ENCODE measurements at regions not wholly inside any gene's neighbourhood (a gene's known extent, or its start where the extent isn't known, plus 50 kb on each side); places are given as distances from the start of the nearest gene placed in this dataset.
"Not testable (repeated sequence)": the region's sequence is repeated elsewhere in the genome, so short reads cannot be mapped to it uniquely, and the experiment has no call there.

- Histone ChIP-seq H3K4me3 (no peak overlapping the region), H3K27me3 (replicated peaks; ENCODE audit: insufficient read depth) (no peaks in the 10 kb centered on the region; the same call in 1 of the 2 replicates), H3K79me2 (ENCODE audit: insufficient read depth) (no peaks in the 10 kb centered on the region), H3K4me1 (ENCODE audit: insufficient read depth) (no peaks in the 10 kb centered on the region), H3K4me2 (ENCODE audit: unreplicated experiment) (no peak overlapping the region), H3K36me3 (ENCODE audit: low read depth) (no peaks in the 10 kb centered on the region), H3K27ac (no peak overlapping the region), H3F3A (ENCODE audit: insufficient read depth) (no peaks in the 10 kb centered on the region), H2AFZ (no peak overlapping the region), H4K20me1 (ENCODE audit: insufficient read depth) (no peaks in the 10 kb centered on the region), H3K9me3 (ENCODE audit: low read depth) (no peaks in the 10 kb centered on the region), H3K9me2 (ENCODE audit: insufficient read depth) (no peaks in the 10 kb centered on the region), H3K9ac (no peak overlapping the region)
- in situ Hi-C loops (cut with MboI) = no loop called here
- peak; percentile 16 for DNase-seq
- no peak for TF ChIP-seq EZH2 (IDR thresholded peaks at IDR 0.05; ENCODE audit: insufficient read depth, poor library complexity, severe bottlenecking)
- TF ChIP-seq EZH2phosphoT487 (IDR thresholded peaks at IDR 0.05; ENCODE audit: insufficient read depth, low read depth) = no peak
- WGBS, 2 experiments (ENCODE audit: low coverage in 1 of 2, low lambda C conversion rate in 2 of 2, missing lambda C conversion rate in 2 of 2) = 19 to 25% methylated on average over 3 of the region's 3 CpGs
These were observed 73.3 kb upstream of the ATIC start for GRCh38 chr2:215238485-215239098.

GRCh38 chr2:215236131-215236530, 75.7 kb upstream of the ATIC start:
- Histone ChIP-seq H3F3A (ENCODE audit: insufficient read depth) (no peaks in the 10 kb centered on the region), H3K4me1 (ENCODE audit: insufficient read depth) (no peaks in the 10 kb centered on the region), H4K20me1 (ENCODE audit: insufficient read depth) (no peaks in the 10 kb centered on the region), H3K27ac (no peak overlapping the region), H3K9me2 (ENCODE audit: insufficient read depth) (no peaks in the 10 kb centered on the region), H3K9ac (no peak overlapping the region), H3K4me3 (no peak overlapping the region), H2AFZ (no peak overlapping the region), H3K4me2 (ENCODE audit: unreplicated experiment) (no peak overlapping the region), H3K36me3 (ENCODE audit: low read depth) (no peaks in the 10 kb centered on the region), H3K79me2 (ENCODE audit: insufficient read depth) (no peaks in the 10 kb centered on the region), H3K27me3 (replicated peaks; ENCODE audit: insufficient read depth) (no peaks in the 10 kb centered on the region), H3K9me3 (ENCODE audit: low read depth) (no peaks in the 10 kb centered on the region)
- in situ Hi-C loops (cut with MboI) = no loop called here
- 52 to 66% methylated on average over 10 of the region's 10 CpGs for WGBS, 2 experiments (ENCODE audit: low coverage in 1 of 2, low lambda C conversion rate in 2 of 2, missing lambda C conversion rate in 2 of 2)
- no peak for DNase-seq
- TF ChIP-seq EZH2 (IDR thresholded peaks at IDR 0.05; ENCODE audit: insufficient read depth, poor library complexity, severe bottlenecking) (no peak), EZH2phosphoT487 (IDR thresholded peaks at IDR 0.05; ENCODE audit: insufficient read depth, low read depth) (no peak)

GRCh38 chr2:215220221-215220620, 81.8 kb upstream of the ABCA12 start:
- H2AFZ ChIP-seq; H3K4me3 ChIP-seq; H3K9me2 ChIP-seq (ENCODE audit: insufficient read depth); H3K4me2 ChIP-seq (ENCODE audit: unreplicated experiment); H3K9me3 ChIP-seq (ENCODE audit: low read depth); H4K20me1 ChIP-seq (ENCODE audit: insufficient read depth); in situ Hi-C loops (cut with MboI); H3K4me1 ChIP-seq (ENCODE audit: insufficient read depth); H3K27me3 ChIP-seq (replicated peaks; ENCODE audit: insufficient read depth); H3K79me2 ChIP-seq (ENCODE audit: insufficient read depth); H3K36me3 ChIP-seq (ENCODE audit: low read depth); H3K27ac ChIP-seq; H3K9ac ChIP-seq; DNase-seq; H3F3A ChIP-seq (ENCODE audit: insufficient read depth): not testable (repeated sequence)
- WGBS, 2 experiments (ENCODE audit: low coverage in 1 of 2, low lambda C conversion rate in 2 of 2, missing lambda C conversion rate in 2 of 2) = 85 to 89% methylated on average over 19 of the region's 19 CpGs

- H4K20me1 ChIP-seq (ENCODE audit: insufficient read depth) = no peaks in the 10 kb centered on the region
- H3F3A ChIP-seq (ENCODE audit: insufficient read depth) = no peaks in the 10 kb centered on the region
- in situ Hi-C loops (cut with MboI) = no loop called here
- no peak for DNase-seq
- H3K36me3 ChIP-seq (ENCODE audit: low read depth) = no peaks in the 10 kb centered on the region
- no peaks in the 10 kb centered on the region for H3K79me2 ChIP-seq (ENCODE audit: insufficient read depth)
- no peak overlapping the region for H3K4me3 ChIP-seq
- 59 to 60% methylated on average over 28 to 30 of the region's 32 CpGs for WGBS, 2 experiments (ENCODE audit: low coverage in 1 of 2, low lambda C conversion rate in 2 of 2, missing lambda C conversion rate in 2 of 2)
- no peak overlapping the region for H3K4me2 ChIP-seq (ENCODE audit: unreplicated experiment)
- no peak overlapping the region for H3K27ac ChIP-seq
- H3K9me3 ChIP-seq (ENCODE audit: low read depth) = no peaks in the 10 kb centered on the region
- no peak overlapping the region for H3K9ac ChIP-seq
- 0 out of 2 replicates have a peak, but pooled peaks cover 4% of the 10 kb centered on the region for H3K27me3 ChIP-seq (replicated peaks; ENCODE audit: insufficient read depth)
- no peak overlapping the region for H2AFZ ChIP-seq
- no peak for TF ChIP-seq EZH2phosphoT487 (IDR thresholded peaks at IDR 0.05; ENCODE audit: insufficient read depth, low read depth)
- TF ChIP-seq EZH2 (IDR thresholded peaks at IDR 0.05; ENCODE audit: insufficient read depth, poor library complexity, severe bottlenecking) = no peak
- no peaks in the 10 kb centered on the region for H3K9me2 ChIP-seq (ENCODE audit: insufficient read depth)
- H3K4me1 ChIP-seq (ENCODE audit: insufficient read depth) = no peaks in the 10 kb centered on the region
These were observed 80.5 kb upstream of the ABCA12 start for GRCh38 chr2:215218587-215219577.
